T-cell (primary cell): ENCODE measurements at regions not wholly inside any gene's neighbourhood (a gene's known extent, or its start where the extent isn't known, plus 50 kb on each side); places are given as distances from the start of the nearest gene placed in this dataset.

ENCODE experiments used
- ATAC-seq, 4 experiments: fragments of 200-7000 bp in 3 of 4; fragments of 150-1000 bp in 1 of 4; cut with Tn5 transposase; replicated peaks in 1 of 4; 1 replicate in 3 of 4; 2 replicates in 1 of 4; pipeline ENCODE4 v1.10.0; 2021; ENCODE audit warnings: moderate library complexity in 3 of 4, mild to moderate bottlenecking in 2 of 4, moderate number of reproducible peaks in 1 of 4
- CTCF ChIA-PET, 2 donors: fragments of 300-600 bp; sonication (Branson Sonifier 250); formaldehyde crosslinking; loops; one replicate each; lab custom pipeline; 2022; ENCODE audit warnings: antibody characterized with exemption in 2 of 2; lab: Charles Lee
- POLR2A ChIA-PET, 2 donors: fragments of 300-600 bp; sonication (Branson Sonifier 250); formaldehyde crosslinking; loops; one replicate each; lab custom pipeline; 2022; ENCODE audit warnings: antibody characterized with exemption in 2 of 2; lab: Charles Lee
- DNase-seq, 35 experiments: peaks; one replicate each; pipeline versions ENCODE4 v3.0.0 to v3.0.0-alpha.2; 2013 to 2023
- H3K27ac ChIP-seq: one replicate; pipeline ENCODE4 v1.5.1; 2013; ENCODE audit warnings: low read length
- H3K27me3 ChIP-seq, 2 experiments: replicated peaks in 1 of 2; 1 replicate in 1 of 2; 2 replicates in 1 of 2; pipeline versions ENCODE4 v1.6.1 to v1.7.0; 2013; ENCODE audit warnings: low read length in 1 of 2, mixed read lengths in 1 of 2; ENCODE audit not compliant: control insufficient read depth in 2 of 2, insufficient read depth in 2 of 2; ENCODE audit errors: extremely low read depth in 1 of 2
- H3K36me3 ChIP-seq, 2 donors: 1 replicate in 1 of 2; 2 replicates in 1 of 2; pipeline versions ENCODE4 v1.6.1 to v1.7.0; 2013; ENCODE audit warnings: low read length in 1 of 2; ENCODE audit not compliant: control insufficient read depth in 2 of 2, insufficient read depth in 1 of 2; ENCODE audit errors: extremely low read depth in 1 of 2
- H3K4me1 ChIP-seq, 2 experiments: 1 replicate in 1 of 2; 2 replicates in 1 of 2; pipeline versions ENCODE4 v1.6.1 to v1.7.0; 2013; ENCODE audit warnings: low read length in 2 of 2, mixed read lengths in 1 of 2; ENCODE audit not compliant: insufficient read depth in 2 of 2, control insufficient read depth in 1 of 2; ENCODE audit errors: extremely low read depth in 1 of 2
- H3K4me3 ChIP-seq, 2 donors: 1 replicate in 1 of 2; 2 replicates in 1 of 2; pipeline versions ENCODE4 v1.5.1 to v1.7.0; 2013; ENCODE audit warnings: mild to moderate bottlenecking in 2 of 2, low read length in 1 of 2, moderate library complexity in 1 of 2; ENCODE audit not compliant: control insufficient read depth in 1 of 2; ENCODE audit errors: extremely low read depth in 1 of 2
- H3K9me3 ChIP-seq: 2 replicates; pipeline ENCODE4 v1.7.0; 2013
- H3K27ac Mint-ChIP-seq, 2 donors: one replicate each; pipeline ENCODE4 v1.8.0; 2020 to 2021; ENCODE audit warnings: mild to moderate bottlenecking in 2 of 2, mixed read lengths in 2 of 2
- H3K27me3 Mint-ChIP-seq, 2 donors: one replicate each; pipeline ENCODE4 v1.8.0; 2021 to 2022; ENCODE audit warnings: mixed read lengths in 2 of 2
- H3K36me3 Mint-ChIP-seq: one replicate; pipeline ENCODE4 v1.8.0; 2021; ENCODE audit warnings: mixed read lengths
- H3K4me1 Mint-ChIP-seq, 3 donors: one replicate each; pipeline ENCODE4 v1.8.0; 2020 to 2022; ENCODE audit warnings: mixed read lengths in 3 of 3, mild to moderate bottlenecking in 1 of 3
- H3K4me3 Mint-ChIP-seq, 3 donors: one replicate each; pipeline ENCODE4 v1.8.0; 2020 to 2022; ENCODE audit warnings: mild to moderate bottlenecking in 3 of 3, mixed read lengths in 3 of 3, moderate library complexity in 3 of 3
- H3K9me3 Mint-ChIP-seq, 3 donors: one replicate each; pipeline ENCODE4 v1.8.0; 2020 to 2022; ENCODE audit warnings: mixed read lengths in 3 of 3
- WGBS: methylation state at CpG from one replicate; pipeline ENCODE4 v1.1.5; 2013; ENCODE audit warnings: missing lambda C conversion rate; ENCODE audit not compliant: insufficient coverage; 5-methylcytosine and 5-hydroxymethylcytosine counted together

GRCh38 chr7:123367031-123367430, 167.3 kb upstream of the SLC13A1 start:
- Histone ChIP-seq H3K27ac (no peak overlapping the region), H3K36me3 (no peaks in the 10 kb centered on the region), H3K27me3 (no peaks in the 10 kb centered on the region), H3K9me3 (no peaks in the 10 kb centered on the region), H3K4me3 (no peak overlapping the region), H3K4me1 (no peaks in the 10 kb centered on the region)
- Mint-ChIP-seq H3K9me3 (peaks cover 0 to 6% (median 0%) of the 10 kb centered on the region in 3 donors), H3K36me3 (no peaks in the 10 kb centered on the region), H3K4me3 (no peak overlapping the region), H3K27me3 (no peaks in the 10 kb centered on the region), H3K27ac (no peak overlapping the region), H3K4me1 (no peaks in the 10 kb centered on the region)
- WGBS: no CpG with 5 or more reads among the region's 4 CpGs
- no peak for DNase-seq
- ChIA-PET POLR2A (no interaction called here), CTCF (interaction anchor here in 1 of 2 donors (0.9 kb wide), 1 partner anchor 9 kb away, joined by 3 read pairs; no protein-coding TSS in a partner anchor)
- ATAC-seq: no peak

- Mint-ChIP-seq H3K4me1 (no peaks in the 10 kb centered on the region), H3K9me3 (peaks cover 0 to 6% (median 0%) of the 10 kb centered on the region in 3 donors)
Measured at GRCh38 chr7:123366626-123367025, 166.9 kb upstream of the SLC13A1 start.

GRCh38 chr7:123360631-123361030, 160.9 kb upstream of the SLC13A1 start:
- ATAC-seq (no peak), DNase-seq (no peak)
- Histone ChIP-seq H3K4me1 (no peaks in the 10 kb centered on the region), H3K36me3 (no peaks in the 10 kb centered on the region), H3K27ac (no peak overlapping the region), H3K4me3 (no peak overlapping the region), H3K9me3 (no peaks in the 10 kb centered on the region), H3K27me3 (no peaks in the 10 kb centered on the region)
- H3K27ac Mint-ChIP-seq: no peak overlapping the region
- H3K27me3 Mint-ChIP-seq: no peaks in the 10 kb centered on the region
- H3K9me3 Mint-ChIP-seq: no peaks in the 10 kb centered on the region
- H3K4me3 Mint-ChIP-seq: no peak overlapping the region
- no CpG with 5 or more reads among the region's 2 CpGs for WGBS
- ChIA-PET CTCF (no interaction called here), POLR2A (no interaction called here)
- H3K4me1 Mint-ChIP-seq: no peaks in the 10 kb centered on the region
- no peaks in the 10 kb centered on the region for H3K36me3 Mint-ChIP-seq

More at GRCh38 chr7:123366626-123367025, 166.9 kb upstream of the SLC13A1 start:
- H3K27ac ChIP-seq: no peak overlapping the region
- H3K4me3 ChIP-seq: no peak overlapping the region
- H3K36me3 Mint-ChIP-seq: no peaks in the 10 kb centered on the region
- H3K36me3 ChIP-seq: no peaks in the 10 kb centered on the region
- ATAC-seq (no peak), DNase-seq (no peak)
- H3K9me3 ChIP-seq: no peaks in the 10 kb centered on the region
- H3K4me1 ChIP-seq: no peaks in the 10 kb centered on the region
- H3K27me3 Mint-ChIP-seq: no peaks in the 10 kb centered on the region
- ChIA-PET POLR2A (no interaction called here), CTCF (interaction anchor here in 1 of 2 donors (0.9 kb wide), 1 partner anchor 9 kb away, joined by 3 read pairs; no protein-coding TSS in a partner anchor)
- H3K27ac Mint-ChIP-seq: no peak overlapping the region
- no peak overlapping the region for H3K4me3 Mint-ChIP-seq
- no peaks in the 10 kb centered on the region for H3K27me3 ChIP-seq

- H3K27ac Mint-ChIP-seq: no peak overlapping the region
- no peaks in the 10 kb centered on the region for H3K36me3 ChIP-seq
- H3K27ac ChIP-seq: no peak overlapping the region
- no peaks in the 10 kb centered on the region for H3K36me3 Mint-ChIP-seq
- ChIA-PET POLR2A (no interaction called here), CTCF (no interaction called here)
- H3K4me1 Mint-ChIP-seq: no peaks in the 10 kb centered on the region
- H3K9me3 Mint-ChIP-seq: no peaks in the 10 kb centered on the region
- ATAC-seq (no peak), DNase-seq (no peak)
- H3K9me3 ChIP-seq: no peaks in the 10 kb centered on the region
- H3K4me3 ChIP-seq: no peak overlapping the region
- H3K4me1 ChIP-seq: no peaks in the 10 kb centered on the region
- no peaks in the 10 kb centered on the region for H3K27me3 Mint-ChIP-seq
- WGBS: no CpG with 5 or more reads among the region's 5 CpGs
- H3K27me3 ChIP-seq: no peaks in the 10 kb centered on the region
- no peak overlapping the region for H3K4me3 Mint-ChIP-seq
Measured at GRCh38 chr7:123355576-123356190, 155.9 kb upstream of the SLC13A1 start.

- no peak overlapping the region for H3K27ac ChIP-seq
- ATAC-seq: no peak
- Mint-ChIP-seq H3K4me3 (no peak overlapping the region), H3K27ac (no peak overlapping the region), H3K27me3 (no peaks in the 10 kb centered on the region), H3K9me3 (peaks cover 0 to 4% (median 0%) of the 10 kb centered on the region in 3 donors), H3K4me1 (no peaks in the 10 kb centered on the region), H3K36me3 (no peaks in the 10 kb centered on the region)
- H3K4me1 ChIP-seq: no peaks in the 10 kb centered on the region
- no peaks in the 10 kb centered on the region for H3K27me3 ChIP-seq
- no peak overlapping the region for H3K4me3 ChIP-seq
- ChIA-PET POLR2A (no interaction called here), CTCF (no interaction called here)
- WGBS: no CpG with 5 or more reads among the region's 2 CpGs
- no peaks in the 10 kb centered on the region for H3K36me3 ChIP-seq
- no peak for DNase-seq
- no peaks in the 10 kb centered on the region for H3K9me3 ChIP-seq
Measured at GRCh38 chr7:123352973-123353372, 153.2 kb upstream of the SLC13A1 start.

GRCh38 chr7:123351516-123352505, 152.0 kb upstream of the SLC13A1 start:
- DNase-seq (no peak), ATAC-seq (no peak)
- Histone ChIP-seq H3K4me1 (no peaks in the 10 kb centered on the region), H3K36me3 (no peaks in the 10 kb centered on the region), H3K4me3 (no peak overlapping the region), H3K27me3 (no peaks in the 10 kb centered on the region), H3K9me3 (no peaks in the 10 kb centered on the region), H3K27ac (no peak overlapping the region)
- Mint-ChIP-seq H3K4me3 (no peak overlapping the region), H3K9me3 (peaks cover 0 to 4% (median 0%) of the 10 kb centered on the region in 3 donors), H3K27ac (no peak overlapping the region), H3K27me3 (no peaks in the 10 kb centered on the region), H3K36me3 (no peaks in the 10 kb centered on the region), H3K4me1 (no peaks in the 10 kb centered on the region)
- CTCF ChIA-PET: no interaction called here
- WGBS: 60% methylated on average over 1 of the region's 7 CpGs
- POLR2A ChIA-PET: no interaction called here
